HEK293 (cell line): ENCODE measurements at regions not wholly inside any gene's neighbourhood (a gene's known extent, or its start where the extent isn't known, plus 50 kb on each side); places are given as distances from the start of the nearest gene placed in this dataset.

Experiments
- ZBTB21 ChIP-seq: fragments of 450-650 bp; formaldehyde crosslinking; IDR thresholded peaks from 2 replicates; pipeline ENCODE4 v1.5.1; 2017; ENCODE audit warnings: missing biosample characterization, missing genetic modification characterization
- ZNF184 ChIP-seq: fragments of 450-650 bp; IDR thresholded peaks from 2 replicates; pipeline ENCODE4 v1.5.1; 2018; ENCODE audit warnings: missing biosample characterization, mild to moderate bottlenecking, missing genetic modification characterization
- ZNF658 ChIP-seq: fragments of 450-650 bp; formaldehyde crosslinking; IDR thresholded peaks from 2 replicates; pipeline ENCODE4; 2016; ENCODE audit warnings: missing biosample characterization, missing genetic modification characterization
- ZSCAN23 ChIP-seq: fragments of 450-650 bp; formaldehyde crosslinking; IDR thresholded peaks from 2 replicates; pipeline ENCODE4 v1.5.1; 2016; ENCODE audit warnings: missing biosample characterization, missing genetic modification characterization
- TF ChIP-seq, protein P1 (sequence below): fragments of 450-650 bp; formaldehyde crosslinking; IDR thresholded peaks from 2 replicates; pipeline ENCODE4 v1.5.1; 2016; ENCODE audit warnings: missing biosample characterization, missing genetic modification characterization

DNA sequence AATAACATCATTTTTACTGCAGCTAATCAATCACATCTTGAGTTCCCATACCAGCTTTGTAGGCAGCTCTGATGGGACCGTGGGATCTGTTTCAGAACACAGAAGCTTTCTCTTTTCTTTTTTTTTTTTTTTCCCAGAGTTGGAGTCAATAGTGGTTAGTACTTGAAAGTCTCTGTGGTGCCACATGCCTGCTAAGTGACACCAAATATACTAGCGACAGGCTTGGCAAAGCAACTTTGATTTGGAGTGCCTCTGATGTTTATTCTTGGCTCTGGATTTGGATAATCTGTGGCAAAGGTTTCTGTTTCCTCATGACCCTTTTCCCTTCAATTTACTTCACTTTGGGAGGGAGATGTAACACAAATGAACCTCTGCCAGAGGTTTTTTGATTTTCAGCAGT lies 681.4 kb upstream of the TENM4 start:
- no peak for TF ChIP-seq ZNF658 (tag by site-specific recombination)
- TF ChIP-seq ZSCAN23 (tag by site-specific recombination) = no peak
- TF ChIP-seq, protein P1, sequence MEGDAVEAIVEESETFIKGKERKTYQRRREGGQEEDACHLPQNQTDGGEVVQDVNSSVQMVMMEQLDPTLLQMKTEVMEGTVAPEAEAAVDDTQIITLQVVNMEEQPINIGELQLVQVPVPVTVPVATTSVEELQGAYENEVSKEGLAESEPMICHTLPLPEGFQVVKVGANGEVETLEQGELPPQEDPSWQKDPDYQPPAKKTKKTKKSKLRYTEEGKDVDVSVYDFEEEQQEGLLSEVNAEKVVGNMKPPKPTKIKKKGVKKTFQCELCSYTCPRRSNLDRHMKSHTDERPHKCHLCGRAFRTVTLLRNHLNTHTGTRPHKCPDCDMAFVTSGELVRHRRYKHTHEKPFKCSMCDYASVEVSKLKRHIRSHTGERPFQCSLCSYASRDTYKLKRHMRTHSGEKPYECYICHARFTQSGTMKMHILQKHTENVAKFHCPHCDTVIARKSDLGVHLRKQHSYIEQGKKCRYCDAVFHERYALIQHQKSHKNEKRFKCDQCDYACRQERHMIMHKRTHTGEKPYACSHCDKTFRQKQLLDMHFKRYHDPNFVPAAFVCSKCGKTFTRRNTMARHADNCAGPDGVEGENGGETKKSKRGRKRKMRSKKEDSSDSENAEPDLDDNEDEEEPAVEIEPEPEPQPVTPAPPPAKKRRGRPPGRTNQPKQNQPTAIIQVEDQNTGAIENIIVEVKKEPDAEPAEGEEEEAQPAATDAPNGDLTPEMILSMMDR = no peak
- TF ChIP-seq ZBTB21 (tag by site-specific recombination) = no peak
- no peak for TF ChIP-seq ZNF184 (tag by site-specific recombination)
